Kidney capillary endothelial cell (primary cell): ENCODE measurements at regions not wholly inside any gene's neighbourhood (a gene's known extent, or its start where the extent isn't known, plus 50 kb on each side); places are given as distances from the start of the nearest gene placed in this dataset.

Experiments used
- DNase-seq: peaks from one replicate; pipeline ENCODE4 v3.0.0-alpha.2; 2018; ENCODE audit warnings: low spot score

DNA sequence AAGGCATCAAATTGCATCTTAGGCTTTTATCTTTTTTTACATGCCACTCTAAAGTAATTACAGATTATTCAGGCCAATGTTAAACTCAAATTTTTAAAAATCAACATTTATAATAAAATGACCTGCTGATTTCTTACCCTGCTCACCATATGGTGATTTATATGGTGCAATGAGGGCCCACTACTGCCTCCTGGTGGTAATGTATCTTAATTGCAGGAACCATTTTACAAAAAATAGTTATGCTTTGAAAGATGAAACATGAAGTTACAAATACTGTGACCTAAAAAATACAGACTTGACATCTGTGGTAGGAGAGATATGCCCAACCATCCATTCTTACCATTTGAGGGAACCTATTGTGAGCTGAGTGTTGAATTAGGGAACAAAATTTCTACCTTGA is 292.6 kb upstream of the TAS2R1 start:
- no peak for DNase-seq

DNA sequence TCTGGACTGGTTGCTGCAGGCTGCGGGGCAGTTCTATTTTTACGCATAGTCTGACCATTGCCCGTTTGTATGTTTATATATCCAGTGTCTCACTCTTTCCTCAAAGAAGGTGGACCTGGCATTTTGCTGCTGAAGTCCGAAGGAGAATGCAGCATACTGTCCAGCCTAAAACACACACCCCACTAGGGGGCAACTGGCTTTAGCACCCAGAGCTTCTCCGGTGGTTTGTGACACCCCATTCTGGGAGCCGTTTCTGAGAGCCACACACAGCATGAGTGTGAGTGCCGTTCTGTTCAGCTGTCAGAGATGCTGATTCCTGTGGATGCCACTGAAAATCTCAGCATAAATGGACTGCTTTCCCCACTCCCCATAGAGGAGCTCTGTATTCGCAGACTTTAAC is 290.5 kb upstream of the TAS2R1 start:
- no peak for DNase-seq

DNA sequence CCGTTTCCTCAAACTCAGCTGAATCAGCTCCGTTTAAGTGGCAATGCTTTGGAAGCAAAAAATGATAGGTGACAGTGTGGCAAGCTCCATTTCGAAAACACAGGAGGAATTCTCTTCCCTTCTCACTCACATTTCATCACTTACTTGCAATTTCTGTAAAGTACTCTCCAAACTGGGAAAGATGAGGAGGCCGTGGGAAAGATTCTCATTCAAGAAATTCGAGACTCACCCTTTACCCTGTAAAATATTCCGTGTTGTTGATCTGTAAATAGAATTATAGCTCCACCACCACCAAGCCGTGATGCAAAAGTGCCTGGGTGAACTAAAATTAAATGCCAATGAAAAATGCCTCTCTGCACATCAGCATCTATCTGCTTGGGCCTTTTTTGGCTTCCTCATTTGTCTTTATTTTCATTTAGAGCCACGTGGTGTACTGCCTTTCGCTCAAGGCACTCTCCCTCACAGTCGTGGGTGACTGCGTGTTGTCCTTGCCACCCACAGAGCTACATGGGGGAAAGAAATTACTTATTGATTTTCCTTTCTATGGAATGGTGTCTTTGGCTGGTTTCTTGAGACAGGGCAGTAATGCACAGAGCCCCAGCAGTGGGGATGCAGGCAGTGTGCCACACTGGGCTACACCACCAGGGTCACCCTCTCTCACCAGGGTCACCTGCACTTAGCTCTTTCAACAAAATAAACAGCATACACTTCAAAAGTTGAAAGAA is 289.3 kb upstream of the TAS2R1 start:
- DNase-seq, result no peak

DNA sequence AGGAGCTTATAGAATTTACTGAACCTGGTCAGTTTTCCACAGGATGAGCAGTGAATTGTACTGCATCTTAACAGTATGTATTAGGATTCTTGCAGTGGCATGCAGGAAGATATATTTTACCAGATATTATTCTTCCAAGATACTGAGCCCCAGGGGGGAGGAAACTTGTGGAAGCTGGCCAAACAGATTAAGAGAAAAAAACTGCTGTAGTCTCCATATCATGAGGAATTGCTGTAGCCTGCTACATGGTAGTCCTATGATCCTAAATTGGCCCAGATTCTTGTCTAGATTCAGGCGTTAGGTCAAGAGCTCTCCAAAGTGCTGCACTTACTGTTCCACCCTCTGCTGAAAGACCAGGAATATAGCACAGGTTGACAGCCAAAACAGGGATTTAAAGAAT is 275.5 kb upstream of the TAS2R1 start:
- no peak for DNase-seq

DNA sequence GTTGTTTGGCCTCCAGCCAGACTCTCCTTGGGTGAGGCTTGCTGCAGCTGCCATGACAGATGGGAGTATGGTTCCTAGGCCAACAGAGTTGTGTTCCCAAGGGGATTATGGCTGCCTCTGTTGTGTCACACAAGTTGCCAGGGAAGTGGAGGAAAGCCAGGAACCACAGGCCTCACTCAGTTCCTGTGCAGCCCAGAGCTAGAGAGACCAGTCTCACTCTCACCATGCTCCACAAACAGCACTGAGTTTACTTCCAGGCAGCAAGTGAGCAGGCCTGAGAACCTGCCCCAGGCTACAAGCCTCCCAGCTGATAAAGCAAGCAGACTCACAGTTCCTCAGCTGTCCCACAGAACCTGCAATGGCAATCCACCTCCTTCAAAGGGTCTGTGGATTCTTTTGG is 273.6 kb upstream of the TAS2R1 start:
- no peak for DNase-seq

DNA sequence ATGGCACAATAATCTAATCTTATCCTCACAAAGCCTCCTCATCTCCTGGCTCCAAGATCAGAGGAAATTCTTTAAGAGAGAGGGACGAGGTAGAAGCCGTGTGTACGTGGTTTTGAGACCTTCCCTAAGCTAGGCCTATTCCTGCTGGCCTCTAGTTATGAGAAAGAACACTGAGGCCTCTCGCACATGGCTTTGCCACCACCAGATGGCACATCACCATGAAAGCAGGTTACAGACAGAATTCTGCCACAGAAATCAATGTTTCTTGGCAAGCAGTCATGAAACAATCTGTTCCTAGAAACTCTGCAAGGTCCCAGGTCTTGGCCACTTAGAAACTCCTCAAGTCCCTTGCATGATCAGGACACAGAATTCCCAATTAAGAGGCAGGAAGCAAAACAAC is 268.2 kb upstream of the TAS2R1 start:
- peak; percentile 7 for DNase-seq

DNA sequence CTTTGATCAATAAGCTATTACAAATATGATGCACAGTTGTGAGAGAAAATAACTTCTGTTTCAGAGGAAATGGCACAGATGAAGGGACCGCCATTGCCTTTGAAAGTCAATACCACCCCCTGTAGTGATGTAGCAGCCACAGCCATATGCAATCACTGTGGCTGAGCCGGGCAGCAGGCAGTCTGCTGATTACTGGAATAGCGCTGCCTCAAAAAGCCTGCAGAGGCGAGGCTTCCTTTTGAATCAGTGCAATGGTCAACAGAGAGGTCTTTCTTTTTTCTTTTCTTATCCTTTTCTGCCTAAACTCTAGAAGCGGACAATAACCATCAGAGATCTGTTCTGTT is 265.1 kb upstream of the TAS2R1 start:
- no peak for DNase-seq

DNA sequence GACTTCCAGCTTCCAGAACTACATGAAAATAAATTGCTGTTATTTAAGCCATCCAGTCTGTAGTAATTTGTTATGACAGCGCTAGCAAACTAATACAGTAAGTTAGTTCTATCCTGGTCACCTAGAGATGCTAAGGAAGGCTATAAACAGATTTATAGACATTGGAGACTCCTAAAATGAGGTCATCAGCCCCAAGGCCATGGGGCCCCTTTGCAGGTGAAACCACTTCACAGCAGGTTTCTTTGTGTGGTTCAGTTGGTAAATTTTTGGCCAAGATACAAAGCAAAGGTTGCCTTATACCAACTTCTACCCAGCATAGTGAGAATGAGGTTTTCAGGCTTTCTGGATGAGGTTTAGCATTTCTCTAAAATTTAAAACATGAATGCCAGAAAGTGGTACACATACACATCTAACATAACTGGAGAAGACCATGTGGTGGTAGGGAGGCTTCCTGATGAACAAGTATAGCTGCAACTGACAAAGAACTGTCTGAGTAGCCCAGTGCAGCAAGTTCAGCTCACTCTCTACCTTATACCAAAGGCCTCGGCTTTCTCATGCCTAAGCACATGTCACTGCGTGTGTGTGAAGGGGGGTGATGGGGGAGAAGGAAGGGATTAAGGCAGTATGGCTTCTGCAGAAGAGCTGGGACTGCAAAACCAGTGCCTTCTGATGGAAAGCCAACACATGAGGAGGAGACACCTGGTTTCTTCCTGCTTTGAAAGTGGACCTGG is 264.6 kb upstream of the TAS2R1 start:
- DNase-seq, result no peak

DNA sequence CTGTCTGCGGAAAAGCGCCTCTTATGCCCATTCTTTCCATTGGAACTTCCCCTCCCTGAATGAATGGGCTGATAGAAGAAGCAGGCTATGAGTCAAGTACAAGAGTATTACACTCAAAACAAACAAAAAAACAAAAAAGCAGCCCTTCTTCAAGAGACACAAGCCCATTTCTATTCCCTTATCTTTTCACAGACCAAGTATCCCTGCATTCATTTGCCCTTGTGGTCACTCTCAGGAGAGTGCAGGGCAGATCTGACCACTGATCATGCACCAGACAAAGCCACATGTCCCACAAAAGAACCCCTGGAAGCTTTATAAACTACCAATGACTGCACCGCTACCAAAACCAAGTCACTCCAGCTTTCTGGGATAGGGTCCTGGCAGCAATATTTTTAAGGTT is 262.5 kb upstream of the TAS2R1 start:
- DNase-seq, result no peak

DNA sequence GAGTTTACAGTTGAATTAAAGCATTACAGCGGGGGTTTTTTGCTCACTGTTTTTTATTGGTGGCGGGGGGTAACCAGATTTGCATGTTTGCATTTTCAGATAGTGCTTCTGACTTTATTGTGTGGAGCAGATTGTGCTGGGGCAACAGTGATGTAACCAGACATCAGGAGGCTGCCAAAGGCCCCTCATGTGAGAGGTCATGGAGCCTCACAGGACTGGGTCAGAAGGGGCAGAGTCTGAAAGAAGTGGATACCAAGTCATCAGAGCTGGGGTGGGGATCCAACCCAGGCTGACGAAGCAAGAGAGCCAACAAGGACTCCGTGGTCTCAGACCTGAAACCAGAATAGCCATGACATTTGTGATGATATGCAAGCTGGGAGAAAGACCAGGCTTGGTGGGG is 259.4 kb upstream of the TAS2R1 start:
- DNase-seq, result no peak

DNA sequence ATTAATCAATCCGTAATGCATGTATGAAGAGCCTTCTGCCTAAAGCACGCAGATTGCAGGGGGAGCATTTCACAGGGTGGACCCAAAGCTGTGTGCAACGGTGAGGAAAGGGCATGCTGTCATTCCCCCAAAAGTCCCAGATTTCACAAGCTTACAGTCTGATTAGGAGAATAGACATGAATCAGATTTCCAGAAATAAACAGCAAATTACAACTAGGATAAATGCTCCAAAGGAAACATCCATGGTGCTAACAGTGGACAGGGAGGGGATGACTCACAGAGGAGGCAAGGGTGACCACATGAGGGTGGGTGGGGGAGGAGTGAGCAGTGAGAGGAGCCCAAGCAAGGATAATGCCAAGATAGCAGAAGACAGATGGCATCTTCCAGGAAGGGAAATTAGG is 258.4 kb upstream of the TAS2R1 start:
- no peak for DNase-seq

DNA sequence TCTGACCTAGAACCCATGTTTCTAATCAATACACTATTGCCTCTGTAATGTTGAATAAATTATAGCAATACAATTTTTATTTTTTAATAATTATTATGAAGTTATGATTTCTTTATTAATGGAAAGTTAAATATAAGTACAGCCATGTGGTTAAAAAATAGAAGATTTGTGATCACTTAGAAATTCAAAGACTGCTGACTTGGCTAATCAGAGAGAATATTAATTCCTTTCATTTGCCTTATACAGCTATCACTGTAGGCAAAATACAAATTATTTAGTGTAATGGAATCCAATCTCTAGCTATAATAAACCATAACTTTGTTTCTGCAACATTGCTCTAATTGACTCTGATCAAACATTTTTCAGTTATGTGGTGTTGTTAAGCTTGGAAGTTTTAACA is 255.0 kb upstream of the TAS2R1 start:
- DNase-seq, result no peak

DNA sequence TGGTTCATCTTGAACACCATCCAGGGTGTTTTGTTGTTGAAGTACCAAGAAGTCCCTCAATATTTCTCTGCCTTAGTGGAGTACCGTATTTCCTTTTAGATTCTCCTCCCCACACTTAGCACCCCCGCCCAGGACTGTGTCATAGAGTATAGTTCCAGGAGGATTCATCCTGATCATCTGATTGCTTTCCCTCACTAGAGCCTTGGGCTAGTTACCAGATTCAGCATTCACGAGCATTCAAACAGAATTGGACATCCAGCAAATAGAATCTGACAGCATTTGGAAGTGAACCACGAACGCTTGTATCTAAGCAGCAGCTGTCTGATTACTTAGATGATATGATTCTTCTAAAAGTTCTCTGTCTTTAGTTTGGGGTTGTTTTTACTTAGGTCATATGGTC is 248.1 kb upstream of the TAS2R1 start:
- no peak for DNase-seq

DNA sequence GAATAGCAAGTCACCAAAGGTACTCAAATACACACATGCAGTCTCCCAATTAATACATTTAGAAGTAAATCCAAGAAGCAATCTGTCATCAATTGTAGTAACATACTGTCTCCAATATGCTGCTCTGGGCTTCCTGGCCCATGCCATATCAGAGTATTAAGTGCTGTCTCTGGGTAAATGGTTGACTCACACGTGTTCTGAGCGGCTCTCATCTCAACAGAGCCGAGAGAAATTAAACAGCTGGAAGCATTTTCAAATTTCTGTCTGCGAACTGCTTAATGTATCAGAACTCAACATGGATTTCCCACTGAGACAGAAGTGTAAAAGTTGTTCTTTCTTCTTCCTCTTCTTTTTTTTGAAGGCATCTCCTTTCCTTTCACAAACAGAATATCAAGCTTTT is 247.3 kb upstream of the TAS2R1 start:
- no peak for DNase-seq

DNA sequence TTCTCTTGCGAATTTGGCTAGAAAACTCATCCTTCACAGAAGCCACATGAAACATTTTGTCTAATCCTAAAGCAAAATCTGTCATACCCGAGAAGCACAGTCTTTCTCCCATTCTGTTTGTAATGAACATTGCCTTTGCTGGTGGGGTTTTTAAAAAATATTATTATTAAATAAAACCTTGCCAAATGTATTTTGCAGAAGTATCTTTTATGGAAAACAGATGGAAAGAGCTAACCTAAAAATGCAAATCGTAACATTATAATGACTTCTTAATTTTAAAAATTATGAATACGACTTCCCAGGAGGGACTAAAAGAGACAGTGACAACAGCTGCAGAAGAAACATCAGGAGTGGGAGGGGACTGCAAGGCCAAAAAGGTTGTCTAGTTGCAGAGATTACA is 246.3 kb upstream of the TAS2R1 start:
- no peak for DNase-seq

DNA sequence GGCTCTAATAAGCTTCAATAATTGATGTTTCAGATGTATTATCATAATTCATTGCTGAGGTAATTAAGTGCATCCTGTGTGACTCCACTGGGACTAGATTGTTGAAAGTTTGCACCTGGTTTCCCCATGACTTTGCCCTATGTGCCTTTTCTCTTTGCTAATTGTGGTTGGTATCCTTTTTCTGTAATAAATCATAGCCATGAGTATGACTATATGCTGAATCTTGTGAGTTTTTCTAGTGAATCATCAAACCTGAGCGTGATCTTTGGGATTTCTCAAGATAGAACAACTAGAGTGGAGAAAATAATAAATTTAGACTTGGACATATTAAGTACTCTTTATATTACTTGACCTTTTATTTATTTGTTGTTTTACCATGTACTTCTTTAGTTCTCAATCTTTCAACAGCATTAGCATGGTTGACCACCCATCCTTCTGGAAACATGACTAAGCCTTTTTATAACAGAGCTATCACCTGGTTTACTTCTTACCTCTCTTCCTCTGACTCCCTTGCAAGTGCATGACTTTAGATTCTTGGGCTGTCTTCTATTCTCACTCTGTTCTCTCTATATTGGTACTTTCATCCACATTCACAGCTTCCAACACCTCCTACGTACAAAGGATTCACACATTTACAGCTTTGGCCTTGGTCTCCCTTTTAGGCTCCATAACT is 239.6 kb upstream of the TAS2R1 start:
- DNase-seq, result no peak

DNA sequence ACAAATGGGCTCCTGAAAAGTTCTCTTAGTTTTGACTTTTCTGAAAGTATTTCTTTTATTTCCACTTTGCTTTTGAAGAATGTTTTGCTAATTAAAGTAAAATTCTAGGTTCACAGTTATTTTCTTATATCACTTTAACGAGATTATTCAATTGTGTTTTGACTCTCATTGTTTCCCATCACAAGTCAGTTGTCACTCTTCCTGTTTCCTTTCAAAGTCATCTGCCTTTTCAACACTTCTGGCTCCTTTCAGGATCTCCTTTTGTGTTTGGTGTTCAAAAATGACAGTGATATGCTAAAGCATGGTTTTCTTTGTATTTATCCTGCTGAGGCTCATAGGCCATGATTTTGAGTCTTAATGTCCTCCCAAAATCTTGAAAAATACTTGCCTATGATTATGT is 235.4 kb upstream of the TAS2R1 start:
- no peak for DNase-seq

DNA sequence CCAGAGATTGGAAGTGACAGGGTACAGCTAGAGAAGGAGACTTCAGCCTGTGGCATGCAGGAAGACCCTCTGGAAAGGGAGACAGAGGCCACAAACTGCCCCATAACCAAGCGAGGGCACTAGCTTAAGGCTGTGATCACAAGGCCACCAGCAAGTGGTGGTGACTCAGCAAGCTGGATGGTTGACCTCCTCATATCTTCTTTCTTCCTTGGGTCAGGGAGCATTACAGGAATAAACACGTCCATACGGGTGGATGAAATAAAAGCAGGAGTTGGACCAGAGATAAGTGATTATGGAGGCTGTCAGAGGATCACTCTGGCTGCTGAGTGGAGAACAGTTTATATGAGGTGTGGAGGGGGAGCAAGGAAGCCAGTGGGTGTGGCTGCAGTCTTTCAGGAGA is 234.6 kb upstream of the TAS2R1 start:
- DNase-seq, result no peak

DNA sequence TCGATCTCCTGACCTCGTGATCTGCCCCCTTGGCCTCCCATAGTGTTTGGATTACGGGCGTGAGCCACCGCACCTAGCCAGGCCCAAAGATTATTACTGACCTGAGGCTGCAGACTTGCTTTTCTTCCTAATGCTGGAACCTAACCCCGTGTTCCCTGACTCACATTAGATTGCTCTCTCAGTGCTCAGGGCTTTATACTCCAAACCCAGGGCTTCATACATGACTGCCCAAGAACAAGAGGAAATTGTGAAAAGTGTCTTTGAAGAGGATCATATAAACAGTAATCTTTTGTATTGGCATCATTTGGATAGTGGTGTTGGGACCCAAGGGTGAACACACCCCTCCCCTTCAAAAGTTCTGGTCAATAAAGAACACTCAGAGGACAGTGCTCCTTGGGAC is 233.3 kb upstream of the TAS2R1 start:
- no peak for DNase-seq

DNA sequence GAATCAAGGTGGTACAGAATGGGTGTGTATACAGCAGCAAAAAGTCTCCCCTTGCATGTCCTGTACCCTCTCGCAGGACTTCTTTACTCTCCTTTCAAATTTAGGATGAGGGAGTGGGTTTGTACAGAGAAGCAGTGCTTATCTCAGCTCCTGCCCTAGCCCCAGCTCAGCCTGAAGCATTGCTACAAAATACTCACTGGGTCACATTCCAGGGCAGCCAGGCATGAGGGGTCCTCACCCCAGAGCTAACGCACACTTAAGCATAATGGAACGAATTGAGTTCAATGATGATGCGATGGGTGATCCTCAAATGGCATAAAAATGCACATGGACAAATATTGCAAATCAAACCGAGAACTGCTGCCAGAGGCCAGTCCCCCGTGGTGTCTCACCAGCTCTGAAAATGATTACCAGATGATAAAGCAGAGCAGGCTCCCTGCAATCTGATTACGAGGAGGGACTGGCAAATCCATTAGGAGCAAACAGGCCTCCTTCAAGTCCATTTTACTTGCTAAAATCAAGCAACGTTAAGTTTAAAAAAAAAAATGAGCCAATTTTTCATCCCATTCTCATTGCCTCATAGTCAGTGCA is 231.6 kb upstream of the TAS2R1 start:
- DNase-seq, result no peak

DNA sequence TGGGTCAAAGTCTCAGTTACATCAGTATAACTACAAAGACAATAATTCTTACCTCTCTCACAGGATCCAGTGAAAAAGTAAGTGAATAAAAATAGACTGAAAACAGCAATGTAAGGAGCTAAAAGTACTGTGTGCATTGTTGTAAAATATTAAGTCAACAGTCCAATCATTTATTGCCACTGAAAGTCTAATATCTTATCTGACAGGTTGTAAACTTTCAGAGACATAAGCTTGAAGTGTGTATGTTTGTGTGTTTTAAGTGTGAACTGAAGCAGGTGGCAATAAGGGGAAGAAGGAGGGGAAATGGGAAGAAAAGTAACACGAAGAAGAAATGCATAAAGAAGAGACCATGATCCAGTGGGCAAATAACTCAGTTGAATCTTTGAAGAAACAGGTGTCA is 229.7 kb upstream of the TAS2R1 start:
- DNase-seq, result no peak

DNA sequence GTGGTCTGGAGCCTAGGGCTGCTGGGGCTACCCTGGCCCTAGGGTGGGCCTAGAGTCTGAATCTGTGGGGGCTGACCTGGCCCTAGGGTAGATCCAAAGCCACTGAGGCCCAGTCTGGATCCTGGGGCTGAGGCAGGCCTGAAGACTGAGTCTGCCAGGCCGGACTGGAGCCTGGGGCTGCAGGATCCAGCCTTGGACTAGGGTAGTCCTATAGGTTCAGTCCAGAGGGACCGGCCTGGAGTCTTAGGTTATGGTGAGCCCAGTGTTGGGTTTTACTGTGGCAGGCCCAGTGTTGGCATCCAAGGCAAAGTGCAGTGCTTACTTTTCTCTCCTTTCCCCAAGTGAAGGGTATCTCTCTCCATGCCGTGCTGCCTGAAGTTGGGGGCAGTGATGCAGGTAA is 227.9 kb upstream of the TAS2R1 start:
- no peak for DNase-seq

DNA sequence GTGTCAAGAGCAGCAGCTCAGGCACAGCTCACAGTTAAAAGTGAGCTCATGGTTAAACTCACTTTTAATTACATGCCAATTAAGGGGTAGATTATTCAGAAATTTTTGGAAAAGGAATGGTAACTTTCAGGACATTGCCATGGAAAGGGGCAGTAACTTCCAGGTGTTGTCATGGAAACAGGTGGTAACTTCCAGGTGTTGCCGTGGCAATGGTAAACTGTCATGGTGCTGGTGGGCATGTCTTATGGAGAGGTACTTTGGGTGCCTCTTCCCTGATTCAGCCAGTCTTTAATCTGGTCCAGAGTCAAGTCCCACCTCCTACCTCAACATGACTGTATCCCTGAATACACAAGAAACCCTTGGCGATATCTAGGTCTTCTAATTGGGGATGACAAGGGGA is 223.2 kb upstream of the TAS2R1 start:
- no peak for DNase-seq
